ENCODE measurements at regions not wholly inside any gene's neighbourhood (a gene's known extent, or its start where the extent isn't known, plus 50 kb on each side); places are given as distances from the start of the nearest gene placed in this dataset.

DNA sequence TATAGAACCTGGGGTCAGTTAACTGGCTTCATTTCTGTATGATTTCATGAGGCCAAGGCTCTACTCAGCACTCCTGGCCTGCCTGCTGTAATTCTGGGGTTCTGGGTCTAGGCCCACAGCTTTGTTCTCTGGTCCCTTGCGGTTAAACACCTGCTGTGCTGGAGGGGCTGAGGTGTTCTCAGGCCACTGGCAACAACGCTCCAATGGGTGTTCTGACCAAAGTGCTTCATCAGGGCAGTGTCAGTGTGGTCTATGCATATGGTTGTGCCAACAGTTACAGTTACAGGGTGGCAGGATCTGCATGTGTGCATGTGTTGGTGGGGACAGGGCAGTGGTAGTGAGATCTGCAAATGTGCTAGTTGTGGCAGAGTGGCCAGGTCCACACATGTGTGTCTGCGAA lies 64.1 kb upstream of the GMNC start:
- TF ChIP-seq, protein P1, sequence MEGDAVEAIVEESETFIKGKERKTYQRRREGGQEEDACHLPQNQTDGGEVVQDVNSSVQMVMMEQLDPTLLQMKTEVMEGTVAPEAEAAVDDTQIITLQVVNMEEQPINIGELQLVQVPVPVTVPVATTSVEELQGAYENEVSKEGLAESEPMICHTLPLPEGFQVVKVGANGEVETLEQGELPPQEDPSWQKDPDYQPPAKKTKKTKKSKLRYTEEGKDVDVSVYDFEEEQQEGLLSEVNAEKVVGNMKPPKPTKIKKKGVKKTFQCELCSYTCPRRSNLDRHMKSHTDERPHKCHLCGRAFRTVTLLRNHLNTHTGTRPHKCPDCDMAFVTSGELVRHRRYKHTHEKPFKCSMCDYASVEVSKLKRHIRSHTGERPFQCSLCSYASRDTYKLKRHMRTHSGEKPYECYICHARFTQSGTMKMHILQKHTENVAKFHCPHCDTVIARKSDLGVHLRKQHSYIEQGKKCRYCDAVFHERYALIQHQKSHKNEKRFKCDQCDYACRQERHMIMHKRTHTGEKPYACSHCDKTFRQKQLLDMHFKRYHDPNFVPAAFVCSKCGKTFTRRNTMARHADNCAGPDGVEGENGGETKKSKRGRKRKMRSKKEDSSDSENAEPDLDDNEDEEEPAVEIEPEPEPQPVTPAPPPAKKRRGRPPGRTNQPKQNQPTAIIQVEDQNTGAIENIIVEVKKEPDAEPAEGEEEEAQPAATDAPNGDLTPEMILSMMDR (IDR thresholded peaks at IDR 0.05): no peak
- TF ChIP-seq POLR2A (IDR thresholded peaks at IDR 0.05): no peak

Data from Peyer's patch (tissue), 4 donors.